ENCODE measurements at regions not wholly inside any gene's neighbourhood (a gene's known extent, or its start where the extent isn't known, plus 50 kb on each side); places are given as distances from the start of the nearest gene placed in this dataset.

GRCh38 chr13:22726726-22727125, 454.1 kb upstream of the SGCG start:
- DNase-seq: no peak

DNA sequence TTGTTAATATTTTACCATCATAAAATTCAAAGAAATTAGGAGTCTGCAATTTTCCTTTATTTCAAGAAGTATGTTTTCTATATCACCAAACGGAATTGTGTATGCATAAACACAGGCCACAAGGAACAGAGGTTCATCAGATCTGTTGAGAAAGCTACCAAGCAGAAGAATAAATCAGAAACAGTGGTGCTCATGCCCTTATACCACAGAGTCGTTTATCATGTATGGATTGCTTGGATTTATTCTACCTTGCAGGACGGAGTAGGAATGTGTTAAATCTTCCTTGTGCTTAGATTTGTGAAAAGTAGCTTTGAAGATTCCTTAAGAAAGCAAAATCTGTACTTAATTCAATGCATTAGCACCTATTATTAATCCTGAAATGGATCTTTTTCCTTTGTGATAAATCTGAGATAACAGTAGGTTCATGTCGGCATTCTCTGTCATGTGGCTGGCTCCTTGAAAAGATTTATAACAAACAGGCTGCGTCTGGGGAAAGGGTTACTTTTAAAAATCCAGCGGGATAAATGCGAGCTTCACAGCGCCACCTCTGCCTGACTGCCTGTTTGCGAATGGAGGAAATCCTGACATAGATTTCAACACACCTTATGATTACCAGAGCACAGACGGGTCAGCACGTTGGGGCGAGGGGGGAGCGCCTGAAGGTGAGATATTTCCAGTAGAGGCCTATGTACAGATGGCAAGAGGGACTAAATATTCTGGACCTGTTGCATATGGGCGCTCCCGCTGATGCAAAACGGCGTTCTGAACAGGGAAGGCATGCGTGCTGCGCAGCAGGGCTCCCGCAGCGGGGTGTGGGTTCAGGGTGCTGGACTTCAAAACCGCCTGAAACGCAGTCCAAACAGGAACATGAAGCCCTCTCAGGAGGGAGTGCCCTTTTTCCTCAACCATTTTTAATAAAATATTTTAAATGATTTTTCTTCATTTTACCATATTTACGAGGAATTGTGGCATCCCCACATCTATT, 445.5 kb upstream of the SGCG start:
- DNase-seq: no peak

GRCh38 chr13:22736084-22736767, 444.6 kb upstream of the SGCG start:
- no peak for DNase-seq

DNA sequence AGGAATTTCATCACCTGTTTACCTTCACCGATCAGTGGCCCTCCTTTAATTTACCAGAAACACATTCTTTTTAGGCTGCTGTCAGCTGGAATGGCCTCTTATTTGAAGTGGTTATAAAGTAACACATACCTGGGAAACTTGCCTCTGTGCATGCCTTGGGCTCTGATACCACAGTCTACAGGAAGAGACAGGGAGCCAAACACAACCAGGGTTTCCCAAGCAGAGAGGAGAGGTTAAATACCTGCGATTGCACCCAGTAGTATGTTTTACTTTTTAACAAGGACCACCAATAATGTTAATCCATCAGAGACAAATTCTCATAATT, 444.0 kb upstream of the SGCG start:
- DNase-seq: no peak

- DNase-seq: no peak
Measured at GRCh38 chr13:22738357-22738756, 442.4 kb upstream of the SGCG start.

GRCh38 chr13:22740264-22740663, 440.5 kb upstream of the SGCG start:
- DNase-seq: no peak

DNA sequence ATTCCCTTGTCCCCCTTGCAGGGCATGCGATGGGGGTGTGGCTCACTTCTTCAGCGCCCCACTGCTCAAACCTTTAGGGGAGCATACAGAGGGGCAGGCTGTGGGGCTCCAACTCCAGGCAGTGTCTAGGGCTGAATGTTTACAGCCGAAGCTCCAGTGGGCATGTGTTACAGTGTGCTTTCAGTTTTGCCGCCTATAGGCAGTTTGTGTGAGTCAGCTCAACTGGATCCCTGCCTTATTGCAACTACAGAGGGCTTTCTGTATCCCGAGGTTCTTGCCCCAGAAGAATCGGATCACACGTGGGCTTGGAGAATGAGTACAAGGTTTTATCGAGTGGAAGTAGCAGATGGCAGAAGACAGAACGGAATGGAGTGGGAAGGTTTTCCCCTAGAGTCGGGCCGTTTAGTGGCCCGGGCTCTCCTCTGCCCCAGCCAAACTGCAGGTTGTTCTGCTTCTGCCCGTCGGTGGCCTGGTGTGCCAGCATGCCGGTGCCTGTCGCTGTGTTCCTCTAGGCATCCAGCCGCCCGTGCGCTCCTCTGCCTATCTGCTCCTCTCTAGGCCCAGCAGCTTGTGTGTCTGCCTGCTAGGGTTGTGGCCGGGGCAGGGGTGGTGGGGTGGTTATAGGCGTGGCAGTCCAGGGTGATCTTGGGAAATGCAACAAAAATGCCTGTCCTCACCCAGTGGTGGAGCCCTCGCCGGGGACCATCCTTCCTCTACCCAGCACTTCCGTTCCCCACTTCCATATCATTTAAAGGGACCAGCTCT, 435.9 kb upstream of the SGCG start:
- no peak for DNase-seq

DNA sequence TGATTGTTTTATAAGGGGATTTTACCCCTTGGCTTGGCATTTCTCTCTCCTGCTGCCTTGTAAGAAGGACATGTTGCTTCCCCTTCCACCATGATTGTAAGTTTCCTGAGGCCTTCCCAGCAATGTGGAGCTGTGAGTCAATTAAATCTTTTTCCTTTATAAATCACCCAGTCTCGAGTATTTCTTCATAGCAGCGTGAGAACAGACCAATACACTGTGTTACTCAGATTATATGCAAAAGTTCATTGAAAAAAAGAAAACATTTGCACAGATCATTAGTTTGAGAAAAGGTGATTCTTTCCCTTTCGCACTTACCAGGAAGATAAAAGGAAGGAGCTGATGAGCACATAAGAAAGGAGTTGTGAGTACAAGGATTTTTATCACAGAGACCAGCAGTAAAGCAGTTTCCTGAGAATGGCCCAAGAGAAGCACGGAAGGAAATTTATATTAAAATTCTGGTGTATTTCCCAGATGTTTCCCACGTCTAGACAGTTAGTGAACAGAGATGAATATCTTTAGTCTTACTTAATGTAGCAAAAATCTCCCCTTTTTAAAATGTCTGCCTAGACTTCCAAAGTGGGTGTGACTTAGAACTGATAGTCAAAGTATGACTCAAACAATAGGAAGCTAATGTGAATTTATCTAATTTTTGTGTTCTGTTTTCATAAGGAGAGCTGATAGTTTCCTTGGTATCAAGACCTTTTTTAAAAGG, 431.8 kb upstream of the SGCG start:
- no peak for DNase-seq

DNA sequence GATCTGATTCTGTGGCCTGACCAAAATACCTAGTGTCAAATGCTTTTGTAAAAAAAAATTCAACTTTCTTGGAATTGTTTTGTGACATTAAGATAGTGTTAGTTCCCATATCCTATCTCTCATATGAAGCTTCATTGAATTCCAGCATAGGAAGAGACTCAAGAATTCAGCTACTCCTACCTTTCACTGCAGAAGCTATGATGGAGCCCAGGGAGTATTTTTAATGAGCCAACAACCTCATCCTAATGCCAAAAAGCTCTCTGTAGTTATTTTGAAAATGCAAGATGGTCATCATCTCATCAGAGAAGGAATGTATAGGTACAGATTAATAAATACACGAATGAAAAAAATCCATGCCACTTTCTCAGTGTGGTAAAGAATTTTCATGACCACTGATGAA, 431.2 kb upstream of the SGCG start:
- DNase-seq: no peak

DNA sequence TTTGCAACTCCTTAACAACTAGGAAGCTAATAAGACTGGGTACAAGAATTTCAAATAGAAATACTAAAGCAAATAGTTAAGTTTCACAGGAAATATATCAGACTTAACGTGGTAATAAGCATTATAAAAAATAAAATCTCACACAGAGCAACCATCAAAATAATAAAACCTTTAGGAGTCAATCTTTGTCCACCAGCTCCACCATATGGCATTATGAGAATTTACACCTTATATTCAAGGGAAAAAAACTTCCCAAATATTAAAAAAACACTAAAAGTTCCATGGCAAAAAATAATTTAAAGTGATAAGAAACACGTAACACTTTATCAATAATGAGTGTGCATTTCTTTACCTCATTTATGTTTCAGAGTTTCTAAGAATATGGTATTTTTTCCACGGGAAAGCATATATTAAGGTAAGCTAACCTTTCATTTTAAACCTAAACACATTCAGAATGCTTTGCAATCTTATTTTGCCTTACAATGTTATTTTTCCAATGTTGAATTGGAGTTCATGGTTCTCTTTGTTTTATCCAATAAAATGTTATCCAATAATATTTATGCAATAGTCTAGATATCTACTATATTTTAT, 423.2 kb upstream of the SGCG start:
- no peak for DNase-seq

- no peak for DNase-seq
Measured at GRCh38 chr13:22758245-22758644, 422.5 kb upstream of the SGCG start.

GRCh38 chr13:22761709-22762108, 419.1 kb upstream of the SGCG start:
- DNase-seq: no peak

- no peak for DNase-seq
Measured at GRCh38 chr13:22765547-22765946, 415.2 kb upstream of the SGCG start.

DNA sequence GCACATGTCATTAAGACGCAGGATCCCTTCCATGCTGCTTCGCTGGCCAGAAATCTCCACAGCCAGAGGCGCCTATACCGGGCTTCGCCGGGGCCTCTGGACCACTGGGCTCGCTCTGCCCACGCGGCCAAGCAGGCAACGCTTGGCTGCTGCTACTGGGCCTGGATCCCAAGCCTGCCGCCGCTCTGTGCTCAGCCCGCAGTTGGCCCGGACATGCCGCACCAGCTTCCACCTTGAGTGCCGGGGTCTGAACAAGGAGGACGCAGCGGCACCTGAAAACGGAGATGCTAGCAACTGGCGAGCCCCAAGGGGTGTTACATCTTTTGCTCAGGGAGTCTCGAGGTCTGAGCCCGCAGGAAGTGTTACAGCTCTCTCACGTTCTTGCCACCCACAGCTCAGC, 409.9 kb upstream of the SGCG start:
- no peak for DNase-seq

- DNase-seq: no peak
Measured at GRCh38 chr13:22773465-22773864, 407.3 kb upstream of the SGCG start.

DNA sequence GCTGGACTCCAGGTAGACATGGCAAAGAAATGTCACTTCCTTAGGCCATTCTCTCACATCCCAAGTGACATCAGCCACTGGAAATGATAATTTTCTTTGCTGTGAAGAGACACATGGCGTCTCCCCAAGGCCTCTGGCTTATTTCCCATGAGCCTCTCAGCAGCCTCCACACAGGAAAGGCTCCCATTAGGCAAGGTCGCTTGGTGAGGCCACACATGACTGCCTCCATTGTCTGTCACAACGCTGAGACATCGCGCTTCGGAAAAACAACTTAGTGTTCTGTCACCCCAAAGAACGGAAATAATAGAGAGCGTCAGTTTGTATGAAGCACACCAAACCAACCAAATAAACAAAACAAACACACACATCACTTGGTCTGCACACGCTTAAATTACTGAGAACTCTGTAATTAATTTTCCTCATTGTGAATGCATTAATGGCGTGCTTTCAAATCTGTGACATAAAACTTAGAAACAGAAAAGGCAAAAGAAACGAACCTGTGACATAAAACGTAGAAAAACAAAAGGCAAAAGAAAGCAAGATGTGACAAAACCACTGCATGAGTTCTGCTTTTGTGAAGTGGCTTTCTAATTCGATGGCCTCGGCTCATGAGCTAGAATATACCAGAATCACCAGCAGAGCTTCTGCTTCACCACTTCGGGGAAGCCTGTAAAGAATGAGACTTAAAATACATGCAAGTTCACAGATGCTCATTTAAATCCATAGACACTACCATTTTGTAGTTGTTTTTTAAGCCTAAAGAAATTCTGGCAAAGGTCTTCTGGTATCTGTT, 404.2 kb upstream of the SGCG start:
- DNase-seq: no peak

GRCh38 chr13:22777207-22777606, 403.6 kb upstream of the SGCG start:
- DNase-seq: no peak

GRCh38 chr13:22789027-22789593, 391.7 kb upstream of the SGCG start:
- DNase-seq: no peak

GRCh38 chr13:22789916-22790315, 390.9 kb upstream of the SGCG start:
- no peak for DNase-seq

DNA sequence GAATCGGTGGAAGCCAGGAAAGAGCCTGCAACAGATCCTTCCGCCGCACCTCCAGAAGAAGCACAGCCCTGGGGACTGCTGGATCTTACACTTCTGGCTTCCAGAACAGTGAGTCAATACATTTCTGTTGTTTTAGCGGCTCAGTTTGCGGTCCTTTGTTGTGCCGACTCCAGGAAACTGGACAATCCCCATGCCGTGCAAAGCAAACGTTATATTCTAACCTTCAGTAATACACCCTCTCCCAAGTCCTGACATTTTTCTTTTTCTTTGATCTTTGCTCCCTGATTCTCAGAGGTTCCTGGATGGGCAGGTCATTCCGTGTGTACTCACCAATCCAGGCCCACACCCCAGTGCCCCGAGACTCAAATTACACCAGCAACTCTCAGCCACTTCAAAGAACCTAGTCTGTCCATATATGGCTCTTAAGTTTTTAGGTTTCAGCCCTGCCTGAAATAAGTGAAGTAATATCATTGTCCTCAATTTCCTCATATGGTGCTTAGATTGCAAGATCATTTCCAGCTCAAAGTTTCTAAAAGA, 387.1 kb upstream of the SGCG start:
- DNase-seq: no peak
